Vagina (tissue), 2 donors: ENCODE measurements at regions not wholly inside any gene's neighbourhood (a gene's known extent, or its start where the extent isn't known, plus 50 kb on each side); places are given as distances from the start of the nearest gene placed in this dataset.
"Not testable (repeated sequence)": the region's sequence is repeated elsewhere in the genome, so short reads cannot be mapped to it uniquely, and the experiment has no call there.

Experiments
- DNase-seq, 2 donors: peaks; one replicate each; pipeline ENCODE4 v3.0.0-alpha.2; 2017; ENCODE audit errors: extremely low spot score in 2 of 2
- H3K27ac ChIP-seq: fragments of 200-600 bp; sonication (generic); one replicate; pipeline ENCODE4 v1.5.1; 2019
- H3K27me3 ChIP-seq: fragments of 200-600 bp; sonication (generic); one replicate; pipeline ENCODE4 v1.5.1; 2019
- H3K36me3 ChIP-seq, 2 donors: fragments of 200-600 bp; sonication (generic); one replicate each; pipeline ENCODE4 v1.5.1; 2017 to 2019
- H3K4me1 ChIP-seq: fragments of 200-600 bp; sonication (generic); one replicate; pipeline ENCODE4 v1.5.1; 2019
- H3K4me3 ChIP-seq, 2 donors: fragments of 200-600 bp; sonication (generic); 1 replicate in 1 of 2; 2 replicates in 1 of 2; pipeline ENCODE4 v1.5.1; 2016 to 2019
- H3K9me3 ChIP-seq: fragments of 200-600 bp; sonication (generic); one replicate; pipeline ENCODE4 v1.5.1; 2019
- POLR2A ChIP-seq, 2 donors: fragments of 450-650 bp; IDR thresholded peaks; one replicate each; pipeline ENCODE4 v1.6.1; 2017; ENCODE audit warnings: antibody characterized with exemption in 2 of 2, mild to moderate bottlenecking in 2 of 2, moderate library complexity in 2 of 2
- POLR2AphosphoS5 ChIP-seq, 2 donors: sonication (generic); formaldehyde crosslinking; IDR thresholded peaks; one replicate each; pipeline ENCODE4 v1.9.0; 2017; ENCODE audit warnings: antibody characterized with exemption in 2 of 2, mild to moderate bottlenecking in 2 of 2, low read depth in 1 of 2; ENCODE audit not compliant: insufficient read depth in 1 of 2
- intact Hi-C: fragments of 100-400 bp; cut with DNase I; formaldehyde crosslinking; loops from one replicate; pipeline ENCODE4 v1.15.1; 2023
- TF ChIP-seq, protein P1 (sequence below), 3 experiments: fragments of 450-650 bp in 2 of 3; fragments of 200-600 bp in 1 of 3; sonication (generic) in 1 of 3; IDR thresholded peaks; one replicate each; pipeline ENCODE4 v1.5.1; 2017 to 2019; ENCODE audit warnings: antibody characterized with exemption in 3 of 3, mild to moderate bottlenecking in 2 of 3, moderate library complexity in 2 of 3

DNA sequence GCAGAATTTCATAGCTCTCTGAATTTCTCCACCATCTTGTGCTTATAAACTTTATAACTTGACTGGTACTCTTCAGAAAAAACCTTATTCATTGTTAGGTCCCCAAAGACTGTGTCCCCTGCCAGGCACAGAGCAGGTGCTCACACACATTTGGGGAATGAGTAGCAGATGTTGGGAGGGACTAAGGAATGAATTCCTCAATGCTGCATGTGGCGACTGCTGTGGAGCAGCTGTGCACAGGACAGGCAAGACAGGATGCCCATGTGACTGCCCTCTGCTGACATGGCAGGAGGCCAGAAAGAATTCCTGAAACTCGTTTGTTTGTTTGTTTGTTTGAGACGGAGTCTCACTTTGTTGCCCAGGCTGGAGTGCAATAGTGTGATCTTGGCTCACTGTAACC is 122.3 kb upstream of the ITGA6 start:
- no peak for TF ChIP-seq POLR2AphosphoS5 (IDR thresholded peaks at IDR 0.05; ENCODE audit: insufficient read depth in 1 of 2, low read depth in 1 of 2)
- TF ChIP-seq, protein P1, sequence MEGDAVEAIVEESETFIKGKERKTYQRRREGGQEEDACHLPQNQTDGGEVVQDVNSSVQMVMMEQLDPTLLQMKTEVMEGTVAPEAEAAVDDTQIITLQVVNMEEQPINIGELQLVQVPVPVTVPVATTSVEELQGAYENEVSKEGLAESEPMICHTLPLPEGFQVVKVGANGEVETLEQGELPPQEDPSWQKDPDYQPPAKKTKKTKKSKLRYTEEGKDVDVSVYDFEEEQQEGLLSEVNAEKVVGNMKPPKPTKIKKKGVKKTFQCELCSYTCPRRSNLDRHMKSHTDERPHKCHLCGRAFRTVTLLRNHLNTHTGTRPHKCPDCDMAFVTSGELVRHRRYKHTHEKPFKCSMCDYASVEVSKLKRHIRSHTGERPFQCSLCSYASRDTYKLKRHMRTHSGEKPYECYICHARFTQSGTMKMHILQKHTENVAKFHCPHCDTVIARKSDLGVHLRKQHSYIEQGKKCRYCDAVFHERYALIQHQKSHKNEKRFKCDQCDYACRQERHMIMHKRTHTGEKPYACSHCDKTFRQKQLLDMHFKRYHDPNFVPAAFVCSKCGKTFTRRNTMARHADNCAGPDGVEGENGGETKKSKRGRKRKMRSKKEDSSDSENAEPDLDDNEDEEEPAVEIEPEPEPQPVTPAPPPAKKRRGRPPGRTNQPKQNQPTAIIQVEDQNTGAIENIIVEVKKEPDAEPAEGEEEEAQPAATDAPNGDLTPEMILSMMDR (IDR thresholded peaks at IDR 0.05) = no peak
- TF ChIP-seq POLR2A (IDR thresholded peaks at IDR 0.05) = no peak
- Histone ChIP-seq H3K36me3 (no peaks in the 10 kb centered on the region), H3K27ac (no peak overlapping the region), H3K4me3 (no peak overlapping the region), H3K4me1 (no peaks in the 10 kb centered on the region), H3K27me3 (no peaks in the 10 kb centered on the region), H3K9me3 (no peaks in the 10 kb centered on the region)
- DNase-seq = no peak
- intact Hi-C loops = no loop called here

DNA sequence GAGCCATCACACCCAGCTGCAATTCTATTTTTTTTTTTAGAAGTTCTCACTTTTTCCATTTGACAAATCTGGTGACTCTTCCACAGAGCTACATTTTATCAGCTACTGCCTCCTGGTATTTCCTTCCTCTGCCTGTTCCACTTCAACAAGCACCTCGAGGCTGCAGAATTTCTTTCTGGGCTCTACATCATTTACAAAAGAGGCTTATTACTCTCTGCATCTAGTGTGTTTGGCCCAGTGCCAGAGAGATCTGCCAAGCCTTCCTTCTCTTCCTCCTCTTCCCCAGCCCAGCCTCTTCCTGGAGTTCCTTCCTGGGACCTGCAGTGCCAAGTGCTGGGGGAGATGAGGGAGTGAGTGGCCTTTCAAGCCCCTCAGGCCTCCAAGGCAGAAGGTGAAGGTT is 119.6 kb upstream of the ITGA6 start:
- DNase-seq = no peak
- TF ChIP-seq POLR2AphosphoS5 (IDR thresholded peaks at IDR 0.05; ENCODE audit: insufficient read depth in 1 of 2, low read depth in 1 of 2) = peak in 1 of 2 donors; percentile 30
- TF ChIP-seq, protein P1 (IDR thresholded peaks at IDR 0.05) = no peak
- intact Hi-C loops = no loop called here
- no peak overlapping the region for H3K27ac ChIP-seq
- no peaks in the 10 kb centered on the region for H3K36me3 ChIP-seq
- no peaks in the 10 kb centered on the region for H3K4me1 ChIP-seq
- no peaks in the 10 kb centered on the region for H3K27me3 ChIP-seq
- H3K9me3 ChIP-seq = no peaks in the 10 kb centered on the region
- no peak overlapping the region for H3K4me3 ChIP-seq

DNA sequence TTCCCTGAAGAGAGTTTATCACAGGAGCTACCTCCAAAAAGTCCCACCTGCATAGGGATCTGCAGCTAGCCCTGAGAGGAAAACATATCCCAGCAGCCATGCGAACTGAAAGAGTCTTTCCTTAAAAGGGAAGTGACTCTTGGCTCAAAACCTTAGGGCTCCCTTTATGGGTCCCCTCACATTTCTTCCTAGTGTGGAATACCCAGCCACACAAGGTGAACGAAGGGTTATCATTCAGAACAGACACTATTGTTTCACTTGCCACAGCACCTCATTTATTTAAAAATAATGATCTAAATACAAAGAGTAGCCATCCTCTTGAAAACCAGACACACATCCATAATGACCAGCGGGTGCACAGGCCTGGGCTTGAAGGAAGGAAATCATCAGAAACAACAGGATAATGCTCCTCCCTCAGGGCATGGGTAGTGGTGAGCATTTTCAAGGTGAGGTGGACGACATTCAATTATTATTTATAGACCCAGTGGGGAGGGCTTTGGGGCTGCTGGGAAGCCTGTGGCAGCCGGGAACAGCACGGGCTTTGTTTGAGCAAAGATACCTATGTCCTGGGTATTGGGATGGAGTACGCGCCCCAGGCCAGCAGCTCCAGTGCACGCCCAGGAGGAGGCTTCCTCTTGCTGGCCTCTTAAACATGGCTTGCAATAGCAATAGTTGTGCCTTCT is 119.0 kb upstream of the ITGA6 start:
- H3K9me3 ChIP-seq = no peaks in the 10 kb centered on the region
- no peak overlapping the region for H3K27ac ChIP-seq
- no peak for DNase-seq
- no peak overlapping the region for H3K4me3 ChIP-seq
- intact Hi-C loops = no loop called here
- TF ChIP-seq, protein P1 (IDR thresholded peaks at IDR 0.05) = no peak
- TF ChIP-seq POLR2A (IDR thresholded peaks at IDR 0.05) = no peak
- TF ChIP-seq POLR2AphosphoS5 (IDR thresholded peaks at IDR 0.05; ENCODE audit: insufficient read depth in 1 of 2, low read depth in 1 of 2) = peak in 1 of 2 donors; percentile 41
- H3K4me1 ChIP-seq = no peaks in the 10 kb centered on the region
- no peaks in the 10 kb centered on the region for H3K27me3 ChIP-seq
- H3K36me3 ChIP-seq = no peaks in the 10 kb centered on the region

DNA sequence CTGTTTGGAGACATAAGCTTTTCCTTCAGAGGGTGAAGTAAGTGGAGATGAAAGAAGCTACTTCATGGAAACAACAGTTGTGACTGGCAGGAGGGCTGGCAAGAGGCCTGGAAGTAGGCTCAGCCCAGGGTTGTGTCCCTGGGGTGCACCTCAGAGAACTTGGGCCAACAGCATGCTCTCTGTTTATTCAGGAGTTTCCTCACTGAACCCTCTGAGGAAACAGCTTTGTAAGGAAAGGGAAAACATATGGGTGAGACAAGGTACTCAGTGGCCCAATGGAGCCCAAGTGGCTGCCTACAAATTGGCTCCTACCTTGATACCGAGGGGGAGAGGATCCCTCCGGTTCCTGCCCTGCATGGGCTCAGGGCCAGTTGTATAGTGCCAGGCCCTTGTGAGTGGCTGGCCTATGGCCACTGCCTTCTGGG is 115.5 kb upstream of the ITGA6 start:
- intact Hi-C loops = no loop called here
- Histone ChIP-seq H3K4me1 (no peaks in the 10 kb centered on the region), H3K36me3 (no peaks in the 10 kb centered on the region), H3K27ac (no peak overlapping the region), H3K9me3 (no peaks in the 10 kb centered on the region), H3K4me3 (no peak overlapping the region), H3K27me3 (no peaks in the 10 kb centered on the region)
- TF ChIP-seq POLR2AphosphoS5 (IDR thresholded peaks at IDR 0.05; ENCODE audit: insufficient read depth in 1 of 2, low read depth in 1 of 2) (peak; percentile 50 to 57), POLR2A (IDR thresholded peaks at IDR 0.05) (no peak)
- DNase-seq = no peak

DNA sequence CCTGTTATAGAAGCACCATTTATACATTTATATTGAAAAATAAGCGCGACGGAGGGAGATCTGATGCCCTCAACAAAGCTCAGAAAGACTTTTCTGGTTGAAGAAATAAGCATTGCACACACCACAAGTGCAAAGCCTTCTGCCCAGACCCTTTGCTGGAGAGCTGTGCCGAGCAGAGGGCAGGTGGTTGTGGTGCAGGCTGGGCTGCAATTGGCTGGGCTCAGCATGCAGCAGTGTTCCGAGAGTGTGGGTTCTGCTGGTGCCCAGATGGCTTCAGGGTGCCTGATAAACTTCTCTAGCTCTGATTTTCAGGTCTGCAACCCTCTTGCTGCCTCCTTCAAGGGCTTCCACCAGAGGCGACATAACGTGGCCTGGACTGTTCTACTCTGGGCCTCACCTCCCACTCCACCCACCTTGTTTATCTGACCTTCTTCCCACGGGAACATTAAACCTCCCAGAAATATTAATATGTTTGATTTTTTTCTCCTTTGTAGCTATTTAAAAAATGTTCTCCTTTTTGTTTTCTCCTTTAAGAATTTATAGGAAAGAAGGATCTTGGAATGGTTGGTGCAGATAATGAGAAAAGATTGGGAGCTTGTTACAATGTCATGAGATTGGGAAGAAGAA is 113.6 kb upstream of the ITGA6 start:
- H3K9me3 ChIP-seq = no peaks in the 10 kb centered on the region
- no peak for TF ChIP-seq POLR2AphosphoS5 (IDR thresholded peaks at IDR 0.05; ENCODE audit: insufficient read depth in 1 of 2, low read depth in 1 of 2)
- TF ChIP-seq POLR2A (IDR thresholded peaks at IDR 0.05) = no peak
- TF ChIP-seq, protein P1 (IDR thresholded peaks at IDR 0.05) = no peak
- DNase-seq = no peak
- H3K4me1 ChIP-seq = no peaks in the 10 kb centered on the region
- no peaks in the 10 kb centered on the region for H3K27me3 ChIP-seq
- H3K27ac ChIP-seq = no peak overlapping the region
- H3K4me3 ChIP-seq = no peak overlapping the region
- intact Hi-C loops = no loop called here
- H3K36me3 ChIP-seq = no peaks in the 10 kb centered on the region

DNA sequence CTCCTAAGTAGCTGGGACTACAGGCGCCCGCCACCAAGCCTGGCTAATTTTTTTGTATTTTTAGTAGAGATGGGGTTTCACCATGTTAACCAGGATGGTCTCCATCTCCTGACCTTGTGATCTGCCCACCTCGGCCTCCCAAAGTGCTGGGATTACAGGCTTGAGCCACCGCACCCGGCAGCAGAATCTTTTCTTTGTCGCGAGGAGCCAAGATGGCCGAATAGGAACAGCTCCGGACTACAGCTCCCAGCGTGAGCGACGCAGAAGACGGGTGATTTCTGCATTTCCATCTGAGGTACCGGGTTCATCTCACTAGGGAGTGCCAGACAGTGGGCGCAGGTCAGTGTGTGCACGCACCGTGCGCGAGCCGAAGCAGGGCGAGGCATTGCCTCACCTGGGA is 112.3 kb upstream of the ITGA6 start:
- intact Hi-C loops, H3K36me3 ChIP-seq, H3K4me3 ChIP-seq, DNase-seq, H3K4me1 ChIP-seq, H3K27ac ChIP-seq, H3K27me3 ChIP-seq, H3K9me3 ChIP-seq: not testable (repeated sequence)
